Ascending aorta (tissue), 2 donors: ENCODE measurements at regions not wholly inside any gene's neighbourhood (a gene's known extent, or its start where the extent isn't known, plus 50 kb on each side); places are given as distances from the start of the nearest gene placed in this dataset.

Experiments used
- DNase-seq, 2 donors: peaks; one replicate each; pipeline ENCODE4 v3.0.0-alpha.2; 2019; ENCODE audit warnings: low spot score in 2 of 2
- H3K27ac ChIP-seq, 2 donors: fragments of 200-600 bp; sonication (generic); one replicate each; pipeline ENCODE4 v1.5.1; 2016 to 2017; ENCODE audit warnings: mild to moderate bottlenecking in 1 of 2
- H3K27me3 ChIP-seq: fragments of 200-600 bp; sonication (generic); one replicate; pipeline ENCODE4 v1.5.1; 2017
- H3K36me3 ChIP-seq, 2 donors: fragments of 200-600 bp; sonication (generic); one replicate each; pipeline ENCODE4 v1.5.1; 2016
- H3K4me1 ChIP-seq, 2 donors: fragments of 200-600 bp; sonication (generic); one replicate each; pipeline ENCODE4 v1.5.1; 2016 to 2017; ENCODE audit warnings: mild to moderate bottlenecking in 1 of 2
- H3K4me3 ChIP-seq, 2 donors: fragments of 200-600 bp; sonication (generic); one replicate each; pipeline ENCODE4 v1.5.1; 2016 to 2017; ENCODE audit warnings: mild to moderate bottlenecking in 1 of 2
- H3K9me3 ChIP-seq, 2 donors: fragments of 200-600 bp; sonication (generic); one replicate each; pipeline ENCODE4 v1.5.1; 2016
- intact Hi-C: fragments of 100-400 bp; cut with DNase I; formaldehyde crosslinking; loops from one replicate; pipeline ENCODE4 v1.15.1; 2023
- TF ChIP-seq, protein P1 (sequence below), 3 experiments: fragments of 200-600 bp in 2 of 3; fragments of 450-650 bp in 1 of 3; sonication (generic) in 2 of 3; IDR thresholded peaks; one replicate each; pipeline ENCODE4 v1.5.1; 2016 to 2019; ENCODE audit warnings: antibody characterized with exemption in 3 of 3, mild to moderate bottlenecking in 1 of 3, moderate library complexity in 1 of 3

DNA sequence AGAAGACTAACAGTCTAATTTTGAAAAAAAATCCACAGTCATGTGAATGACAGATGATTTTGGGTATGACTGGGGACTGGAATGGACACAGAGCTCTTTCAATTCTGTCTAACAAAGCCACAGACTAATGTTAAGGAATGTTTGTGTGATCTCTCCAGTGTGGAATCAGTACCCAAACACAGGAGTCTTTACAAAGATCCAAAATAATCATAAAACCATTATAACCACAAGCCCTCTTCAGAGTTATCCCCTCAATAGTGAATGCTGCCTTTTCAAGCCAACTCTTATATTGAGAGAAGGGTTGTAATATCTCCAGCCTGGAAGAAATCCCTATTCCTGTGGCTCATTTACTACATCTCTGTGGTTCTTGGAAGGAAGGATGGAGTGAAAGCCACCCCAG is 552.0 kb upstream of the CLINT1 start:
- DNase-seq = no peak
- Histone ChIP-seq H3K36me3 (no peaks in the 10 kb centered on the region), H3K9me3 (no peaks in the 10 kb centered on the region), H3K4me1 (peaks cover 0 to 28% of the 10 kb centered on the region in 2 donors), H3K27me3 (no peaks in the 10 kb centered on the region), H3K4me3 (no peak overlapping the region), H3K27ac (peak overlapping the region in 1 of 2 donors; percentile 6)
- intact Hi-C loops = loop anchor here (10.0 kb wide), 1 partner anchor 694 kb away; no protein-coding TSS in a partner anchor
- TF ChIP-seq, protein P1, sequence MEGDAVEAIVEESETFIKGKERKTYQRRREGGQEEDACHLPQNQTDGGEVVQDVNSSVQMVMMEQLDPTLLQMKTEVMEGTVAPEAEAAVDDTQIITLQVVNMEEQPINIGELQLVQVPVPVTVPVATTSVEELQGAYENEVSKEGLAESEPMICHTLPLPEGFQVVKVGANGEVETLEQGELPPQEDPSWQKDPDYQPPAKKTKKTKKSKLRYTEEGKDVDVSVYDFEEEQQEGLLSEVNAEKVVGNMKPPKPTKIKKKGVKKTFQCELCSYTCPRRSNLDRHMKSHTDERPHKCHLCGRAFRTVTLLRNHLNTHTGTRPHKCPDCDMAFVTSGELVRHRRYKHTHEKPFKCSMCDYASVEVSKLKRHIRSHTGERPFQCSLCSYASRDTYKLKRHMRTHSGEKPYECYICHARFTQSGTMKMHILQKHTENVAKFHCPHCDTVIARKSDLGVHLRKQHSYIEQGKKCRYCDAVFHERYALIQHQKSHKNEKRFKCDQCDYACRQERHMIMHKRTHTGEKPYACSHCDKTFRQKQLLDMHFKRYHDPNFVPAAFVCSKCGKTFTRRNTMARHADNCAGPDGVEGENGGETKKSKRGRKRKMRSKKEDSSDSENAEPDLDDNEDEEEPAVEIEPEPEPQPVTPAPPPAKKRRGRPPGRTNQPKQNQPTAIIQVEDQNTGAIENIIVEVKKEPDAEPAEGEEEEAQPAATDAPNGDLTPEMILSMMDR (IDR thresholded peaks at IDR 0.05) = no peak

DNA sequence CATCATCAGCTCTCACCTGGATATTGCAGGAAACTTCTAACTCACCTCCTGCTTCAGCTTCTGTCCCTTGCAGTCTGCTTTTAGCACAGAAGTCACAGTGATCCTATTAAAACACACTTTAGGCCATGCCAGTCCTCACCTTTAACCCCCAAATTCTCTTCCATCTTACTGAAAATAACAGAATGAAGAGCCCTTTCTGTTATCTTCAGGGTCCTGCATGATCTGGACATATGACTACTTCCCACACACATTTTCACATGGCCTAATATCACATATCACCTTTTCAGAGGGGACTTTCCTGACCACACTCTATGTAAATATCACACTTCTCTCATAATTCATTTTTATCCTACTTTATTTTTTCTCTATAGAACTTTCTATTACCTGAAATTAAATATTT is 550.6 kb upstream of the CLINT1 start:
- H3K36me3 ChIP-seq = no peaks in the 10 kb centered on the region
- no peak for DNase-seq
- peak overlapping the region in 1 of 2 donors; percentile 31 for H3K27ac ChIP-seq
- intact Hi-C loops = loop anchor here (5.0 kb wide), 1 partner anchor 53 kb away; no protein-coding TSS in a partner anchor
- TF ChIP-seq, protein P1 (IDR thresholded peaks at IDR 0.05) = no peak
- H3K9me3 ChIP-seq = no peaks in the 10 kb centered on the region
- no peak overlapping the region for H3K4me3 ChIP-seq
- peaks cover 0 to 18% of the 10 kb centered on the region in 2 donors for H3K4me1 ChIP-seq
- no peaks in the 10 kb centered on the region for H3K27me3 ChIP-seq

DNA sequence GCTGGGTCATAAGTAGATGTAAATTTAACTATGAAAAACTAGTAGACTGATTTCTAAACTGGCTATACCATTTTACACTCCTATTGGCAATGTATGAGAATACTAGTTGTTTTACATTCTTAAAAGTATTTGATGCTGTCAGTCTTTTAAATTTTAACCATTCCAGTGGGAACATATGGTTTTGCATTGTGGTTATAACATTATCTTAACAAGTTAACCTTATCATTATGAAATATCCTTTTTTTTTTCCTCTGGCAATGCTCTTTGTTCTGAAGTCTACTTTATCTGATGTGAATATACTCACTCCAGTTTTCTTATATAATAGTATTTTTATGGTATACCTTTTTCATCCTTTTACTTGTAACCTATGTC is 548.9 kb upstream of the CLINT1 start:
- Histone ChIP-seq H3K36me3 (no peaks in the 10 kb centered on the region), H3K27ac (peak overlapping the region; percentile 27 to 58), H3K4me3 (no peak overlapping the region), H3K27me3 (no peaks in the 10 kb centered on the region), H3K9me3 (peaks cover 6 to 7% of the 10 kb centered on the region in 2 donors), H3K4me1 (peaks cover 0 to 13% of the 10 kb centered on the region in 2 donors)
- intact Hi-C loops = loop anchor here (5.0 kb wide), 1 partner anchor 54 kb away; no protein-coding TSS in a partner anchor
- TF ChIP-seq, protein P1 (IDR thresholded peaks at IDR 0.05) = no peak
- DNase-seq = no peak

DNA sequence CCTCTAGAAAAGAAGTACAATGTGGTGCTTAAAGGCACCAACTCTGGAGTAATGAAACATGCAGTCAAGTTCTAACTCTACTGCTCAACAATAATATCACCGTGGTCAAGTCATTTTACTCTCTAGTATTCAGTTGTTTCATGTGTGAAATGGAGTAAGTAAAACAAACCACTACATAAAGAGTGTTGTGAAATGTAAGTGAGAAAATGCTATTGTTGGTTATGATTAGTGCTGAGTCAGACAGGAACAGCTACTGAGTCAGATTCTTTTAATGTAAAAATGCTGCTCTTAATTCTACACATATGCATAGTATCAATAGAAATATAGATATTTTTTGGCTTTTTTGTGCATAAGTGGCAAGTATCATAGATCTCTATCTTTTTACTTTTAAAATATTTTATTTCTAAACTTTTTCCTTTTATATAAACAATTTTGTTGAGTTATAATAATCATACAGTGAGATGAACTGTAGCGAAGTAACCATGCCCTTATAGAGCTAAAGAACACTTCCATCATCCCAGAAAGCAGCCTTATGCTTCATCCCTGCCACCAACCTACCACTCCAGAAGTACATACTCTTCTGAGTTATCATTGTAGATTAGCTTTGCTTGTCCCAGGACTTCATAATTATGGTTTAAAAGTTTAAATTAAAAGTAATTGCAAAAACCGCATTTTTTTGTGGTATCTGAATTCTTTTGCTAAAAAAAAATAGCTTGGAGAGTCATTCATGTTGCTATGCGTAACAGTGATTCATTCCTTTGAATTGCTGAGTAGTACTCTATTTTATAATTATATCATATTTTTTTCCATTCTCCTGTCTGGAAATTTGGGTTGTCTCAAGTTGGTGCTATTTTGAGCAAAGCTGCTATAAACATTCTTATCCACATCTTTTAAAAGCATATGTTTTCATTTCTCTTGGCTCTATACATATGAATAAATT is 548.2 kb upstream of the CLINT1 start:
- Histone ChIP-seq H3K9me3 (peaks cover 6 to 7% of the 10 kb centered on the region in 2 donors), H3K27me3 (no peaks in the 10 kb centered on the region), H3K4me3 (no peak overlapping the region), H3K27ac (peak overlapping the region; percentile 27 to 58), H3K36me3 (no peaks in the 10 kb centered on the region), H3K4me1 (peaks cover 0 to 13% of the 10 kb centered on the region in 2 donors)
- TF ChIP-seq, protein P1 (IDR thresholded peaks at IDR 0.05) = no peak
- DNase-seq = no peak
- intact Hi-C loops = loop anchor here (5.0 kb wide), 1 partner anchor 55 kb away; no protein-coding TSS in a partner anchor

DNA sequence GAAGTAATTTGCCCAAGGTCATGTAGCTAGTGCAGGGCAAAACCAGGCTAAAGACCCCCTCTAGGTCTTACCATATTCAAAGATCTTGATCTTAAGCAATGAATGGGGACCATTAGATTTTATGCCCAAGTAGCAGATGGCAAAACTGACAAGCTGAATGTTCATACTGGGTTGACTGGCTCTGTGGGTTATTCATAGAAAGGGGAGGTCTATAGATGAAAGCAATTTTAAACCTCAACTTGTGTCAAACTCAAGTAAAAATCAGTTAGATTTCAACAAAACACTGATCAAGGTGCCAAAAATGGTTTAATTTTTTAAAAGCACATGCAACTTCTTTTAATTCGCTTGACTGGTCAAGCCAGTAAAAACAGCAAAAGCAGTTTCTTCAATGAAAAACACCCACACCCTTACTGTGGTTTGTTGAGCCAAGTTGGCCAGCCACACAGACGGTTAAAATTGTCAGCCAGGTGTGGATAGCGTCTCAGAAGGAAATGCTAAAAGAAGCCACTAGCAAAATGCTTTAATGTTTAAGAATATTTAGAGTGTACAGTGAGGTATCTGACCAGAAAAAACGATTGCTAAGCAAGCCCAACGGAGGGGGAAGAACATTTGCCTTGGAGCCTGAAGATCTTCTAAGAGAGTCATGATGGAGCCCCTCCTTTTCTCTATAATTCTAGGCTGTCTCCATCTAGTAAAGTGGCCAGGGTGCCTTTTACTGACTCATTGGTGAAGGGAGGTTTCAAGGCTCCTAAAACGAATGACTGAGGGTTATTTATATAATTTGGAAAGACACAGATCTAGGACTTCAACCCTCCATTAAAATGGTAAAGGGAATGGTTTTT is 539.6 kb upstream of the CLINT1 start:
- intact Hi-C loops = no loop called here
- no peak for DNase-seq
- Histone ChIP-seq H3K27me3 (no peaks in the 10 kb centered on the region), H3K36me3 (no peaks in the 10 kb centered on the region), H3K27ac (no peak overlapping the region), H3K9me3 (peaks cover 0 to under 1% of the 10 kb centered on the region in 2 donors), H3K4me1 (no peaks in the 10 kb centered on the region), H3K4me3 (no peak overlapping the region)
- TF ChIP-seq, protein P1 (IDR thresholded peaks at IDR 0.05) = no peak
